Adrenal gland (tissue), 5 donors: ENCODE measurements at regions not wholly inside any gene's neighbourhood (a gene's known extent, or its start where the extent isn't known, plus 50 kb on each side); places are given as distances from the start of the nearest gene placed in this dataset.

Experiments
- CTCF ChIP-seq, 6 experiments: fragments of 450-650 bp in 4 of 6; fragments of 200-600 bp in 2 of 6; sonication (generic) in 1 of 6; IDR thresholded peaks; 1 replicate in 5 of 6; 2 replicates in 1 of 6; pipeline versions ENCODE4 v1.5.1 to v1.8.0; 2016 to 2021; ENCODE audit warnings: antibody characterized with exemption in 6 of 6, mild to moderate bottlenecking in 2 of 6, moderate library complexity in 1 of 6
- POLR2A ChIP-seq, 2 donors: fragments of 450-650 bp; IDR thresholded peaks; one replicate each; pipeline ENCODE4 v1.6.1; 2017; ENCODE audit warnings: antibody characterized with exemption in 2 of 2, mild to moderate bottlenecking in 2 of 2, moderate library complexity in 1 of 2
- donor health status: DM: no; HTN: no; CAD: no.

DNA sequence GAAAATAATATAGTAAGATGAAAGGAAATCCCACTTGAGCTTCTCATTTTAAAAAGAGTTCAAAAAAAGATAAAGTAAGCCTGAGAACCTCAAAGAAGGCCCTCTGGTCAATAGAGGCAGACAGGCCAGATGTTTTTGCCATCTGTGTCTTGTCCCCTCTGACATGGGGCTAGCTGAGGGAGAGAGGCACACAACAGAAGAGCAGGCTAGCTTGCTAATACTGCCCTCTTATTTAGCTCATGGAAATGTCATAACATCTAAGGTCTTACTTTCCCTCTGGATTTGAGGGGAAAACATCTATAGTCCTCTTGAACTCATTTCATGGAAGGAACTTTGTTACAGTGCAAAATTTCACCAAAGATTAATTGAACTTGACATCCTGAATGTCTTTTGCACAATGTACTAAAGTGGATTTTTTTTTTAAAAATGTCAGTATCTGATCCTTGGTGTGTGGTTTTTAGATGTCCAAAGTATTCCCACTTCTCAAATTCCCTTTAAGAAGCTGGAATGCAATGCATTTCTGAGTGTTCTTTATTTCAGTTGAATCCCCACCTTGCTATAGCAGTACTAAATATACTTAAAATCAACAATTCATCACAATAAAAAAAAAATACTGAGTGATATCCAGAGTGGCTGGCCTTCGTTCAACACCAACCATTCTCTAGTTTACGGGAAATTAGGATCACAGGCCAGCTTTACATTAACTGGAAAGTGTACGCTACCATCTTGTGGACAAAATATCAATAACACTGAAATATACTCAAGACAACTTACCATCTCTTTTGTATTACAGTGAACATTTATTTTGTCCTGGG, 176.7 kb downstream of the PAH start:
- TF ChIP-seq CTCF (IDR thresholded peaks at IDR 0.05) (peak in 1 of 6 experiments; percentile 4), POLR2A (IDR thresholded peaks at IDR 0.05) (no peak)
